Neuronal stem cell (in vitro differentiated cells): ENCODE measurements at regions not wholly inside any gene's neighbourhood (a gene's known extent, or its start where the extent isn't known, plus 50 kb on each side); places are given as distances from the start of the nearest gene placed in this dataset.
A peak's percentile ranks its signal among the peaks of the same experiment; 100 is the strongest.

Experiments used
- DNase-seq: peaks from one replicate; pipeline ENCODE4 v3.0.0-alpha.2; 2013; ENCODE audit warnings: low spot score
- H2AFZ ChIP-seq: one replicate; pipeline ENCODE4 v1.6.1; 2013; ENCODE audit warnings: mild to moderate bottlenecking, low read length, inconsistent platforms
- H2AK5ac ChIP-seq: 2 replicates; pipeline ENCODE4 v1.6.1; 2013; ENCODE audit warnings: low read depth, mild to moderate bottlenecking, inconsistent platforms, low read length, moderate library complexity, mixed read lengths
- H2BK120ac ChIP-seq: 2 replicates; pipeline ENCODE4 v1.6.1; 2013; ENCODE audit warnings: low read depth, mild to moderate bottlenecking, inconsistent platforms, low read length, moderate library complexity, mixed read lengths
- H2BK12ac ChIP-seq: one replicate; pipeline ENCODE4 v1.6.1; 2013; ENCODE audit warnings: low read length, inconsistent platforms
- H2BK15ac ChIP-seq: 2 replicates; pipeline ENCODE4 v1.6.1; 2013; ENCODE audit warnings: mild to moderate bottlenecking, low read length, inconsistent platforms, mixed read lengths
- H2BK5ac ChIP-seq: one replicate; pipeline ENCODE4 v1.6.1; 2013; ENCODE audit warnings: inconsistent platforms, mild to moderate bottlenecking, low read length, moderate library complexity
- H3K14ac ChIP-seq: one replicate; pipeline ENCODE4 v1.6.1; 2013; ENCODE audit warnings: low read length, inconsistent platforms
- H3K18ac ChIP-seq: 2 replicates; pipeline ENCODE4 v1.6.1; 2013; ENCODE audit warnings: low read length, inconsistent platforms
- H3K23ac ChIP-seq: 2 replicates; pipeline ENCODE4 v1.6.1; 2013; ENCODE audit warnings: low read depth, mild to moderate bottlenecking, mixed read lengths, low read length, inconsistent platforms; ENCODE audit not compliant: poor library complexity
- H3K27ac ChIP-seq: replicated peaks from 3 replicates; pipeline ENCODE4 v1.5.1; 2013; ENCODE audit warnings: low read length, inconsistent platforms
- H3K27me3 ChIP-seq, 3 experiments: 2 replicates each; pipeline ENCODE4 v1.6.1; 2013; ENCODE audit warnings: low read length in 3 of 3, mild to moderate bottlenecking in 2 of 3, inconsistent platforms in 1 of 3, low read depth in 1 of 3, mixed read lengths in 1 of 3, moderate library complexity in 1 of 3; ENCODE audit not compliant: control insufficient read depth in 3 of 3, insufficient read depth in 3 of 3
- H3K36me3 ChIP-seq, 2 donors: replicated peaks in 1 of 2; 2 replicates each; pipeline ENCODE4 v1.6.1; 2013; ENCODE audit warnings: low read length in 2 of 2; ENCODE audit not compliant: control insufficient read depth in 2 of 2, insufficient read depth in 2 of 2
- H3K4ac ChIP-seq: 2 replicates; pipeline ENCODE4 v1.6.1; 2013; ENCODE audit warnings: inconsistent platforms, mild to moderate bottlenecking, low read length, moderate library complexity
- H3K4me1 ChIP-seq, 2 donors: 1 replicate in 1 of 2; 2 replicates in 1 of 2; pipeline ENCODE4 v1.6.1; 2013; ENCODE audit warnings: low read length in 2 of 2, low read depth in 1 of 2; ENCODE audit not compliant: control insufficient read depth in 2 of 2, insufficient read depth in 1 of 2
- H3K4me2 ChIP-seq: one replicate; pipeline ENCODE4 v1.6.1; 2013; ENCODE audit warnings: mild to moderate bottlenecking, low read length, inconsistent platforms; ENCODE audit not compliant: insufficient read depth, poor library complexity, severe bottlenecking
- H3K4me3 ChIP-seq, 2 donors: 2 replicates each; pipeline ENCODE4 v1.5.1; 2013; ENCODE audit warnings: low read length in 2 of 2, mild to moderate bottlenecking in 2 of 2, inconsistent platforms in 1 of 2, moderate library complexity in 1 of 2
- H3K79me1 ChIP-seq: one replicate; pipeline ENCODE4 v1.6.1; 2013; ENCODE audit warnings: low read depth, mild to moderate bottlenecking, inconsistent platforms, low read length, moderate library complexity
- H3K9ac ChIP-seq: one replicate; pipeline ENCODE4 v1.6.1; 2013; ENCODE audit warnings: mild to moderate bottlenecking, low read depth, low read length, inconsistent platforms; ENCODE audit not compliant: poor library complexity
- H3K9me3 ChIP-seq, 2 donors: replicated peaks in 1 of 2; 2 replicates each; pipeline versions ENCODE3 to v1.6.1; 2013; ENCODE audit warnings: low read length in 2 of 2, mild to moderate bottlenecking in 2 of 2, inconsistent platforms in 1 of 2, low read depth in 1 of 2, mixed read lengths in 1 of 2, moderate library complexity in 1 of 2; ENCODE audit not compliant: control insufficient read depth in 2 of 2, insufficient read depth in 1 of 2
- H4K8ac ChIP-seq: one replicate; pipeline ENCODE4 v1.6.1; 2013; ENCODE audit warnings: low read depth, mild to moderate bottlenecking, inconsistent platforms, low read length, moderate library complexity
- H4K91ac ChIP-seq: one replicate; pipeline ENCODE4 v1.6.1; 2013; ENCODE audit warnings: low read length, low read depth, mild to moderate bottlenecking, inconsistent platforms; ENCODE audit not compliant: poor library complexity
- whole genome bisulfite sequencing, 2 donors: extraction: QIAGEN DNeasy Blood & Tissue Kit; methylation state at CpG; one replicate each; pipeline ENCODE4 v1.1.7; 2013; ENCODE audit warnings: missing lambda C conversion rate in 2 of 2, mixed read lengths in 1 of 2; ENCODE audit not compliant: insufficient read length in 2 of 2, insufficient replicate concordance in 1 of 2; ENCODE audit errors: extremely low coverage in 2 of 2; 5-methylcytosine and 5-hydroxymethylcytosine counted together

GRCh38 chr9:126095546-126096190 lies 231.0 kb upstream of the MVB12B start:
- Histone ChIP-seq H2BK120ac (no peak overlapping the region), H4K8ac (no peak overlapping the region), H4K91ac (no peak overlapping the region), H3K36me3 (no peaks in the 10 kb centered on the region), H3K9ac (no peak overlapping the region), H2AFZ (no peak overlapping the region), H2BK5ac (peak overlapping the region; percentile 44), H3K4me3 (no peak overlapping the region), H3K23ac (no peak overlapping the region), H3K27me3 (no peaks in the 10 kb centered on the region), H2BK12ac (no peak overlapping the region), H3K9me3 (no peaks in the 10 kb centered on the region), H3K4me2 (no peak overlapping the region), H3K27ac (no peak overlapping the region), H2BK15ac (no peak overlapping the region), H3K18ac (peak overlapping the region; percentile 7), H3K79me1 (no peaks in the 10 kb centered on the region), H3K14ac (no peak overlapping the region), H3K4ac (no peak overlapping the region), H3K4me1 (peaks cover 0 to 13% of the 10 kb centered on the region in 2 donors), H2AK5ac (peak overlapping the region; percentile 57)
- DNase-seq = no peak
- no CpG with 5 or more reads among the region's 16 CpGs for WGBS, 2 donors

DNA sequence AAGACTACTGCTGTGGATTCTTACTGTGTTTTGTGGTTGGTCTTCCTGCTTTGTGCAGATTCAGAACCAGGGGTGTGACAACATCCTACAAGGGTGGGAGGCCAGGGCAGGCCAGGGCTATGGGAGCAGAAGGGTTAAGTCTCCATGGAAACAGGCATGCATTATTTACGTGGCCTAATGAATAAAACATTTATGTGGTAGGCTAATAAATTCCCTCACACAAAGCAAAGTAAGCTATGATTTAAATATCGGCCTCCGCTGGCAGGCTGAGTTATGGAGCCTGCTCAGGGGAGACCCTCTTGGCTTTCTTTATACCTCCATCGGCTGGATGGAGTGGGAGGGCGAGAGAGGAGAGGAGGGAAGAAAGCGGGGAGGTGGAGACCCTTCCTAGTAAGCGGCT lies 230.3 kb upstream of the MVB12B start:
- Histone ChIP-seq H2BK12ac (no peak overlapping the region), H3K14ac (no peak overlapping the region), H3K18ac (peak overlapping the region; percentile 35), H4K8ac (no peak overlapping the region), H2BK120ac (no peak overlapping the region), H2BK15ac (no peak overlapping the region), H3K9ac (no peak overlapping the region), H4K91ac (no peak overlapping the region), H3K23ac (no peak overlapping the region), H3K4me2 (no peak overlapping the region), H2BK5ac (no peak overlapping the region), H3K79me1 (no peaks in the 10 kb centered on the region), H2AK5ac (no peak overlapping the region), H3K27me3 (no peaks in the 10 kb centered on the region), H3K36me3 (no peaks in the 10 kb centered on the region), H3K9me3 (no peaks in the 10 kb centered on the region), H3K4me1 (peaks cover 0 to 13% of the 10 kb centered on the region in 2 donors), H3K4ac (no peak overlapping the region), H2AFZ (peak overlapping the region; percentile 17), H3K27ac (no peak overlapping the region), H3K4me3 (no peak overlapping the region)
- WGBS, 2 donors = no CpG with 5 or more reads among the region's 7 CpGs
- DNase-seq = no peak

- Histone ChIP-seq H3K18ac (no peak overlapping the region), H3K14ac (no peak overlapping the region), H3K79me1 (no peaks in the 10 kb centered on the region), H3K9ac (no peak overlapping the region), H2BK12ac (no peak overlapping the region), H3K9me3 (no peaks in the 10 kb centered on the region), H3K36me3 (no peaks in the 10 kb centered on the region), H2BK120ac (no peak overlapping the region), H3K4me2 (no peak overlapping the region), H3K23ac (no peak overlapping the region), H2AFZ (no peak overlapping the region), H3K4me1 (peaks cover 0 to 13% of the 10 kb centered on the region in 2 donors), H2AK5ac (no peak overlapping the region), H3K4ac (no peak overlapping the region), H4K91ac (no peak overlapping the region), H2BK5ac (no peak overlapping the region), H4K8ac (no peak overlapping the region), H3K27me3 (no peaks in the 10 kb centered on the region), H3K27ac (no peak overlapping the region), H3K4me3 (no peak overlapping the region), H2BK15ac (no peak overlapping the region)
- DNase-seq = no peak
- no CpG with 5 or more reads among the region's 6 CpGs for WGBS, 2 donors
Observed at GRCh38 chr9:126097679-126098078, 228.9 kb upstream of the MVB12B start.

GRCh38 chr9:126106404-126106803 lies 220.2 kb upstream of the MVB12B start:
- Histone ChIP-seq H4K91ac (no peak overlapping the region), H3K4me2 (no peak overlapping the region), H2BK5ac (no peak overlapping the region), H2BK12ac (no peak overlapping the region), H3K4me1 (peaks cover 0 to 5% of the 10 kb centered on the region in 2 donors), H3K36me3 (no peaks in the 10 kb centered on the region), H2BK15ac (no peak overlapping the region), H3K27me3 (peaks cover 0 to 3% (median 0%) of the 10 kb centered on the region in 3 experiments), H3K9ac (no peak overlapping the region), H3K79me1 (no peaks in the 10 kb centered on the region), H3K4me3 (no peak overlapping the region), H3K9me3 (no peaks in the 10 kb centered on the region), H3K4ac (no peak overlapping the region), H3K27ac (no peak overlapping the region), H2BK120ac (no peak overlapping the region), H3K18ac (no peak overlapping the region), H2AK5ac (no peak overlapping the region), H3K14ac (no peak overlapping the region), H3K23ac (no peak overlapping the region), H4K8ac (no peak overlapping the region), H2AFZ (no peak overlapping the region)
- DNase-seq = no peak
- WGBS, 2 donors = no CpG with 5 or more reads among the region's 5 CpGs
